ENCODE measurements at regions not wholly inside any gene's neighbourhood (a gene's known extent, or its start where the extent isn't known, plus 50 kb on each side); places are given as distances from the start of the nearest gene placed in this dataset.

DNA sequence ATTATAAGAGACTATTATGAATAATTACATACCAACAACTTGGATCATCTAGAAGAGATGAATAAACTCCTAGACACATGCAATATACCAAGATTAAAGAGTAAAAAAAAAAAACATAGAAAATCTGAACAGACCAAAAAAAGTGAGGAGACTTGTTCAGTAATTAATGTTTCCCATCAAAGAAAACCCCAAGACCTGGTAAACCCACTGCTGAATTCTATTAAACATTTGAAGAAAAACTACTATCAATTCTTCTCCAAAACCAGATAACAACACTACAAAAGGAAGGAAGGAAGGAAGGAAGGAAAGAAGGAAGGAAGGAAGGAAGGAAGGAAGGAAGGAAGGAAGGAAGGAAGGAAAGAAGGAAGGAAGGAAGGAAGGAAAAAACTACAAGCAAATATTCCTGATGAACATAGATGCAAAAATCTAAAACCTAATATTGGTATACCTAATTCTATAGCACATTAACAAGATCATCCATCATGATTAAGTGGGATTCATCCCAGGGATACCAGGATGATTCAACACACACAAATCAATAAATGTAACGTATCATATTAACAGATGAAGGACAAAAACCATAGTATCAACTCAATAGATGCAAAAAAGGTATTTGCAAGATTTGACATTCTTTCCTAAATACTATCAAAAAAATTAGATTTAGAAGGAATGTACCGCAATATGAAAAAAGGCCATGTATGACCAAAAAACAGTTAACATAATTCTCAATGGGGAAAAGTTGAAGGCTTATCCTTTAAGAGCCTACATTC is 445.5 kb downstream of the KCNH5 start:
- no peaks in the 10 kb centered on the region for H3K27me3 ChIP-seq (ENCODE audit: insufficient read depth, low read length)
- H3K4me1 Mint-ChIP-seq = no peaks in the 10 kb centered on the region
- no peak overlapping the region for H3K27ac ChIP-seq (ENCODE audit: insufficient read length, low read depth, low read length)
- no peak overlapping the region for H3K18ac ChIP-seq (ENCODE audit: insufficient read length, low read depth, low read length)
- no peaks in the 10 kb centered on the region for H4K20me1 ChIP-seq (ENCODE audit: control insufficient read depth, insufficient read depth, insufficient read length)
- H2BK20ac ChIP-seq (ENCODE audit: low read depth, low read length, poor library complexity, severe bottlenecking) = no peak overlapping the region
- H4K8ac ChIP-seq (replicated peaks; ENCODE audit: insufficient read length, low read depth, low read length) = no peak overlapping the region
- no peak overlapping the region for H3K4me2 ChIP-seq (ENCODE audit: insufficient read depth, insufficient read length, low read length)
- no CpG with 5 or more reads among the region's 2 CpGs for WGBS (ENCODE audit: extremely low coverage, insufficient read length, low lambda C conversion rate)
- no peaks in the 10 kb centered on the region for H3K4me1 ChIP-seq (ENCODE audit: insufficient read depth, low read length)
- H3K14ac ChIP-seq (ENCODE audit: insufficient read depth, low read length) = no peak overlapping the region
- no peak overlapping the region for H3K4ac ChIP-seq (ENCODE audit: low read depth, low read length)
- H3K9me3 ChIP-seq (ENCODE audit: control insufficient read depth, low read depth, low read length) = no peaks in the 10 kb centered on the region
- no peaks in the 10 kb centered on the region for H3K79me2 ChIP-seq (ENCODE audit: insufficient read depth, low read length)
- TF ChIP-seq, protein P1, sequence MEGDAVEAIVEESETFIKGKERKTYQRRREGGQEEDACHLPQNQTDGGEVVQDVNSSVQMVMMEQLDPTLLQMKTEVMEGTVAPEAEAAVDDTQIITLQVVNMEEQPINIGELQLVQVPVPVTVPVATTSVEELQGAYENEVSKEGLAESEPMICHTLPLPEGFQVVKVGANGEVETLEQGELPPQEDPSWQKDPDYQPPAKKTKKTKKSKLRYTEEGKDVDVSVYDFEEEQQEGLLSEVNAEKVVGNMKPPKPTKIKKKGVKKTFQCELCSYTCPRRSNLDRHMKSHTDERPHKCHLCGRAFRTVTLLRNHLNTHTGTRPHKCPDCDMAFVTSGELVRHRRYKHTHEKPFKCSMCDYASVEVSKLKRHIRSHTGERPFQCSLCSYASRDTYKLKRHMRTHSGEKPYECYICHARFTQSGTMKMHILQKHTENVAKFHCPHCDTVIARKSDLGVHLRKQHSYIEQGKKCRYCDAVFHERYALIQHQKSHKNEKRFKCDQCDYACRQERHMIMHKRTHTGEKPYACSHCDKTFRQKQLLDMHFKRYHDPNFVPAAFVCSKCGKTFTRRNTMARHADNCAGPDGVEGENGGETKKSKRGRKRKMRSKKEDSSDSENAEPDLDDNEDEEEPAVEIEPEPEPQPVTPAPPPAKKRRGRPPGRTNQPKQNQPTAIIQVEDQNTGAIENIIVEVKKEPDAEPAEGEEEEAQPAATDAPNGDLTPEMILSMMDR (conservative IDR thresholded peaks at IDR 0.05) = no peak
- DNase-seq = no peak
- H3K27ac Mint-ChIP-seq = no peak overlapping the region
- H3K79me1 ChIP-seq (ENCODE audit: insufficient read depth, low read depth, low read length, poor library complexity, severe bottlenecking) = no peaks in the 10 kb centered on the region
- H3T11ph ChIP-seq (ENCODE audit: low read length) = no peak overlapping the region
- H3K9ac ChIP-seq (ENCODE audit: extremely low read depth, insufficient read length, low read length) = no peak overlapping the region
- H3K56ac ChIP-seq (ENCODE audit: insufficient read length, low read depth, low read length) = no peak overlapping the region
- no peak overlapping the region for H3K4me3 Mint-ChIP-seq
- no peaks in the 10 kb centered on the region for H3K23me2 ChIP-seq (ENCODE audit: insufficient read length, low read depth, low read length, poor library complexity, severe bottlenecking)
- no peak overlapping the region for H4K5ac ChIP-seq (ENCODE audit: insufficient read length, low read depth, low read length)
- H2AFZ ChIP-seq (ENCODE audit: low read length) = no peak overlapping the region
- H2BK5ac ChIP-seq (ENCODE audit: insufficient read length, low read length) = no peak overlapping the region
- H2BK12ac ChIP-seq (ENCODE audit: insufficient read length, low read depth, low read length) = no peak overlapping the region
- H3K27me3 Mint-ChIP-seq (ENCODE audit: low read depth) = no peaks in the 10 kb centered on the region
- peaks cover 7 to 10% (median 8%) of the 10 kb centered on the region in 3 experiments; a peak in 6 of 7 replicates for H3K36me3 Mint-ChIP-seq (ENCODE audit: insufficient read depth in 1 of 3, low read depth in 3 of 3)
- no peak overlapping the region for H2AK5ac ChIP-seq (ENCODE audit: insufficient read length, low read length)
- no peak overlapping the region for H4K91ac ChIP-seq (ENCODE audit: insufficient read length, low read depth, low read length)
- no peak overlapping the region for H2BK120ac ChIP-seq (ENCODE audit: low read depth, low read length, poor library complexity, severe bottlenecking)
- H3K9me3 Mint-ChIP-seq = peaks cover 10 to 11% of the 10 kb centered on the region in 2 experiments
- no peak overlapping the region for H3K23ac ChIP-seq (ENCODE audit: insufficient read length, low read depth, low read length)
- no peak overlapping the region for H2BK15ac ChIP-seq (ENCODE audit: low read depth, low read length)

Data from H9 (cell line).